A549 (cell line): ENCODE measurements at regions not wholly inside any gene's neighbourhood (a gene's known extent, or its start where the extent isn't known, plus 50 kb on each side); places are given as distances from the start of the nearest gene placed in this dataset.

Experiments used
- ATAC-seq, 2 experiments: fragments of 200-7000 bp in 1 of 2; fragments of >200 bp in 1 of 2; cut with Nextera tagmentation in 1 of 2; cut with Tn5 transposase in 1 of 2; 3 replicates each; pipeline versions ENCODE4 v1.8.0 to v1.9.1; 2018 to 2020; ENCODE audit warnings: mild to moderate bottlenecking in 1 of 2, moderate library complexity in 1 of 2
- CTCF ChIA-PET: fragments of 300-600 bp; sonication (Branson Sonifier 250); formaldehyde crosslinking; extraction: SDS; loops from one replicate; lab custom pipeline; 2021; ENCODE audit warnings: antibody characterized with exemption, inconsistent platforms; lab: Yijun Ruan, JAX
- POLR2A ChIA-PET: fragments of 350-600 bp; formaldehyde crosslinking; extraction: SDS; loops from one replicate; lab custom pipeline; 2021; ENCODE audit warnings: antibody characterized with exemption, inconsistent platforms; lab: Yijun Ruan, JAX
- DNase-seq, 2 experiments: peaks; one replicate each; pipeline versions ENCODE4 v3.0.0 to v3.0.0-alpha.2; 2011 to 2016; ENCODE audit warnings: low read depth in 1 of 2, low spot score in 1 of 2
- FAIRE-seq: peaks from 2 replicates; lab custom pipeline; 2011; peaks lifted over from hg19 to GRCh38; lab: Jason Lieb, UNC
- H3K27ac ChIP-seq, 2 experiments: fragments of >200 bp; sonication (Bioruptor Twin); formaldehyde crosslinking; 3 replicates each; pipeline ENCODE4 v1.5.1; 2016 to 2017
- H3K4me1 ChIP-seq: fragments of >200 bp; sonication (Bioruptor Twin); formaldehyde crosslinking; 3 replicates; pipeline ENCODE4 v1.6.1; 2016
- H3K4me2 ChIP-seq: fragments of >200 bp; sonication (Bioruptor Twin); formaldehyde crosslinking; 3 replicates; pipeline ENCODE4 v1.6.1; 2016
- H3K4me3 ChIP-seq: fragments of >200 bp; sonication (Bioruptor Twin); formaldehyde crosslinking; 3 replicates; pipeline ENCODE4 v1.5.1; 2016
- H3K9me3 ChIP-seq: fragments of >200 bp; sonication (Bioruptor Twin); formaldehyde crosslinking; 3 replicates; pipeline ENCODE4 v1.6.1; 2016
- BHLHE40 ChIP-seq: IDR thresholded peaks from 2 replicates; pipeline ENCODE4 v1.6.1; 2012; ENCODE audit warnings: low read depth, low read length, inconsistent platforms
- CBX2 ChIP-seq: fragments of 200-600 bp; sonication (generic); IDR thresholded peaks from 2 replicates; pipeline ENCODE4 v1.6.1; 2016; ENCODE audit warnings: low read depth, mild to moderate bottlenecking, borderline replicate concordance
- CBX8 ChIP-seq: fragments of 200-600 bp; sonication (generic); IDR thresholded peaks from 2 replicates; pipeline ENCODE4 v1.6.1; 2016
- CEBPB ChIP-seq, 2 experiments: fragments of >200 bp in 1 of 2; sonication (Bioruptor Twin) in 1 of 2; formaldehyde crosslinking in 1 of 2; IDR thresholded peaks; 2 replicates each; pipeline ENCODE4 v1.6.1; 2012 to 2016
- CHD2 ChIP-seq: fragments of 150-350 bp; IDR thresholded peaks from 2 replicates; pipeline ENCODE4 v1.6.1; 2014; ENCODE audit warnings: low read length; ENCODE audit not compliant: partially characterized antibody
- EHF ChIP-seq: fragments of 250-450 bp; sonication (Bioruptor Pico); IDR thresholded peaks from 2 replicates; pipeline ENCODE4 v1.5.0; 2020; ENCODE audit warnings: mild to moderate bottlenecking
- EP300 ChIP-seq, 2 experiments: fragments of >200 bp; sonication (Bioruptor Twin); formaldehyde crosslinking; IDR thresholded peaks; 2 replicates in 1 of 2; 3 replicates in 1 of 2; pipeline ENCODE4 v1.6.1; 2016 to 2017
- FOSL2 ChIP-seq, 2 experiments: fragments of 450-650 bp in 1 of 2; fragments of >200 bp in 1 of 2; sonication (Bioruptor Twin) in 1 of 2; formaldehyde crosslinking; IDR thresholded peaks; 2 replicates each; pipeline versions ENCODE4 v1.5.0 to v1.6.1; 2016 to 2020; ENCODE audit warnings: mild to moderate bottlenecking in 1 of 2, moderate library complexity in 1 of 2
- FOXS1 ChIP-seq: fragments of 250-450 bp; sonication (Bioruptor Pico); IDR thresholded peaks from 2 replicates; pipeline ENCODE4 v1.5.0; 2020; ENCODE audit warnings: mild to moderate bottlenecking, moderate library complexity
- HDAC2 ChIP-seq: fragments of 200-600 bp; sonication (generic); IDR thresholded peaks from 2 replicates; pipeline ENCODE4 v1.6.1; 2016
- HEYL ChIP-seq: fragments of 250-450 bp; sonication (Bioruptor Pico); IDR thresholded peaks from 2 replicates; pipeline ENCODE4 v1.8.0; 2021; ENCODE audit warnings: mild to moderate bottlenecking, moderate library complexity
- HOXA7 ChIP-seq: fragments of 250-450 bp; sonication (Bioruptor Pico); IDR thresholded peaks from 2 replicates; pipeline ENCODE4 v1.5.0; 2020; ENCODE audit warnings: mild to moderate bottlenecking, moderate library complexity
- HOXB13 ChIP-seq: fragments of 250-450 bp; sonication (Bioruptor Pico); IDR thresholded peaks from 2 replicates; pipeline ENCODE4 v1.5.0; 2020; ENCODE audit warnings: low read depth, mild to moderate bottlenecking, moderate library complexity
- HOXB5 ChIP-seq: fragments of 250-450 bp; sonication (Bioruptor Pico); IDR thresholded peaks from 2 replicates; pipeline ENCODE4 v1.5.0; 2020; ENCODE audit warnings: mild to moderate bottlenecking, moderate library complexity
- JUN ChIP-seq, 2 experiments: fragments of >200 bp; sonication (Bioruptor Twin); formaldehyde crosslinking; IDR thresholded peaks; 2 replicates in 1 of 2; 3 replicates in 1 of 2; pipeline ENCODE4 v1.6.1; 2016 to 2017
- JUNB ChIP-seq: fragments of >200 bp; sonication (Bioruptor Twin); formaldehyde crosslinking; IDR thresholded peaks from 2 replicates; pipeline ENCODE4 v1.6.1; 2016
- NR3C1 ChIP-seq: fragments of >200 bp; sonication (Bioruptor Twin); formaldehyde crosslinking; IDR thresholded peaks from 3 replicates; pipeline ENCODE4 v1.6.1; 2017
- POLR2A ChIP-seq: IDR thresholded peaks from 2 replicates; pipeline ENCODE4 v1.6.1; 2012; ENCODE audit warnings: mild to moderate bottlenecking, low read length
- POLR2AphosphoS2 ChIP-seq: conservative IDR thresholded peaks from 2 replicates; pipeline ENCODE4 v1.6.1; 2012; ENCODE audit warnings: low read length, improper control_type of control experiment, inconsistent platforms
- ZNF302 ChIP-seq: fragments of 250-450 bp; sonication (Bioruptor Pico); IDR thresholded peaks from 2 replicates; pipeline ENCODE4 v1.9.0; 2021; ENCODE audit warnings: inconsistent platforms, mild to moderate bottlenecking, moderate library complexity
- WGBS: methylation state at CpG from one replicate; pipeline ENCODE4 v1.1.6; 2017; ENCODE audit errors: missing lambda C conversion rate; 5-methylcytosine and 5-hydroxymethylcytosine counted together
- TF ChIP-seq, protein P1 (sequence below): fragments of >200 bp; sonication (Bioruptor Twin); formaldehyde crosslinking; IDR thresholded peaks from 3 replicates; pipeline ENCODE4 v1.5.1; 2016
- TF ChIP-seq, protein P2 (sequence below): fragments of 450-650 bp; IDR thresholded peaks from 2 replicates; pipeline ENCODE4 v1.6.1; 2014; ENCODE audit warnings: antibody characterized with exemption
- TF ChIP-seq, protein P3 (sequence below): IDR thresholded peaks from 2 replicates; pipeline ENCODE4 v1.6.1; 2012; ENCODE audit warnings: low read depth, borderline replicate concordance
- TF ChIP-seq, protein P4 (sequence below): fragments of 250-450 bp; sonication (Bioruptor Pico); IDR thresholded peaks from 2 replicates; pipeline ENCODE4 v1.5.0; 2021; ENCODE audit warnings: mild to moderate bottlenecking, moderate library complexity, borderline replicate concordance
- TF ChIP-seq, protein P5 (sequence below): fragments of >200 bp; sonication (Bioruptor Twin); formaldehyde crosslinking; IDR thresholded peaks from 3 replicates; pipeline ENCODE4 v1.6.1; 2016
- TF ChIP-seq, protein P6 (sequence below): fragments of 250-450 bp; sonication (Bioruptor Pico); IDR thresholded peaks from 2 replicates; pipeline ENCODE4 v1.5.0; 2020; ENCODE audit warnings: low read depth, mild to moderate bottlenecking, moderate library complexity
- TF ChIP-seq, protein P7 (sequence below): fragments of >200 bp; sonication (Bioruptor Twin); formaldehyde crosslinking; IDR thresholded peaks from 2 replicates; pipeline ENCODE4 v1.6.1; 2016

DNA sequence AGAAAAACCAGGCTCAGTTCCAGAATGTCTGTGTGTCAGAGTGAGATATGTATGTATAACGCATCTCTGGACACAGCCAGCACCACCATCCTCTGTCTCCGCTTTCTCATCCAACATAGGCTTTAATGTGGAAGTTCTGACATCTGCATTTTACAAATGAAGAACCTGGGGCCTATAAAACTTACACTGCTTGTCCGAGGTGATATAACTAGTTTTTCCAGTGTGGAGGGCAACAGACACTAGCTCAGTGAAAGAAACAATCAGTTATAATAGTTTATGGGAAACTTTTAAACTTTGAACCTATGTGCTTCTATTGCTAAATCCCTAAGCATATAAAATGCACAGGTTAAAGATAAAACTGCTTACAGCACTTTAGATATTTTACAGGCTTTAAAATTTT is 208.7 kb downstream of the CRPPA start:
- no peak overlapping the region for H3K4me3 ChIP-seq
- no peak for ATAC-seq
- no peak for DNase-seq
- ChIA-PET POLR2A (no interaction called here), CTCF (no interaction called here)
- no peak for FAIRE-seq
- no peaks in the 10 kb centered on the region for H3K9me3 ChIP-seq
- TF ChIP-seq, protein P1, sequence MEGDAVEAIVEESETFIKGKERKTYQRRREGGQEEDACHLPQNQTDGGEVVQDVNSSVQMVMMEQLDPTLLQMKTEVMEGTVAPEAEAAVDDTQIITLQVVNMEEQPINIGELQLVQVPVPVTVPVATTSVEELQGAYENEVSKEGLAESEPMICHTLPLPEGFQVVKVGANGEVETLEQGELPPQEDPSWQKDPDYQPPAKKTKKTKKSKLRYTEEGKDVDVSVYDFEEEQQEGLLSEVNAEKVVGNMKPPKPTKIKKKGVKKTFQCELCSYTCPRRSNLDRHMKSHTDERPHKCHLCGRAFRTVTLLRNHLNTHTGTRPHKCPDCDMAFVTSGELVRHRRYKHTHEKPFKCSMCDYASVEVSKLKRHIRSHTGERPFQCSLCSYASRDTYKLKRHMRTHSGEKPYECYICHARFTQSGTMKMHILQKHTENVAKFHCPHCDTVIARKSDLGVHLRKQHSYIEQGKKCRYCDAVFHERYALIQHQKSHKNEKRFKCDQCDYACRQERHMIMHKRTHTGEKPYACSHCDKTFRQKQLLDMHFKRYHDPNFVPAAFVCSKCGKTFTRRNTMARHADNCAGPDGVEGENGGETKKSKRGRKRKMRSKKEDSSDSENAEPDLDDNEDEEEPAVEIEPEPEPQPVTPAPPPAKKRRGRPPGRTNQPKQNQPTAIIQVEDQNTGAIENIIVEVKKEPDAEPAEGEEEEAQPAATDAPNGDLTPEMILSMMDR: no peak
- TF ChIP-seq FOSL2 (IDR thresholded peaks at IDR 0.05) (no peak), FOSL2 (CRISPR knock-in tag; IDR thresholded peaks at IDR 0.05) (no peak), CBX8 (no peak), CHD2 (no peak), FOXS1 (no peak), HOXB5 (no peak), HEYL (CRISPR knock-in tag) (no peak), BHLHE40 (no peak), POLR2A (no peak), NR3C1 (no peak), JUN (IDR thresholded peaks at IDR 0.05) (no peak), CBX2 (no peak)
- TF ChIP-seq, protein P2, sequence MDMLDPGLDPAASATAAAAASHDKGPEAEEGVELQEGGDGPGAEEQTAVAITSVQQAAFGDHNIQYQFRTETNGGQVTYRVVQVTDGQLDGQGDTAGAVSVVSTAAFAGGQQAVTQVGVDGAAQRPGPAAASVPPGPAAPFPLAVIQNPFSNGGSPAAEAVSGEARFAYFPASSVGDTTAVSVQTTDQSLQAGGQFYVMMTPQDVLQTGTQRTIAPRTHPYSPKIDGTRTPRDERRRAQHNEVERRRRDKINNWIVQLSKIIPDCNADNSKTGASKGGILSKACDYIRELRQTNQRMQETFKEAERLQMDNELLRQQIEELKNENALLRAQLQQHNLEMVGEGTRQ: no peak
- TF ChIP-seq, protein P3, sequence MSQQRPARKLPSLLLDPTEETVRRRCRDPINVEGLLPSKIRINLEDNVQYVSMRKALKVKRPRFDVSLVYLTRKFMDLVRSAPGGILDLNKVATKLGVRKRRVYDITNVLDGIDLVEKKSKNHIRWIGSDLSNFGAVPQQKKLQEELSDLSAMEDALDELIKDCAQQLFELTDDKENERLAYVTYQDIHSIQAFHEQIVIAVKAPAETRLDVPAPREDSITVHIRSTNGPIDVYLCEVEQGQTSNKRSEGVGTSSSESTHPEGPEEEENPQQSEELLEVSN: no peak
- TF ChIP-seq, protein P4, sequence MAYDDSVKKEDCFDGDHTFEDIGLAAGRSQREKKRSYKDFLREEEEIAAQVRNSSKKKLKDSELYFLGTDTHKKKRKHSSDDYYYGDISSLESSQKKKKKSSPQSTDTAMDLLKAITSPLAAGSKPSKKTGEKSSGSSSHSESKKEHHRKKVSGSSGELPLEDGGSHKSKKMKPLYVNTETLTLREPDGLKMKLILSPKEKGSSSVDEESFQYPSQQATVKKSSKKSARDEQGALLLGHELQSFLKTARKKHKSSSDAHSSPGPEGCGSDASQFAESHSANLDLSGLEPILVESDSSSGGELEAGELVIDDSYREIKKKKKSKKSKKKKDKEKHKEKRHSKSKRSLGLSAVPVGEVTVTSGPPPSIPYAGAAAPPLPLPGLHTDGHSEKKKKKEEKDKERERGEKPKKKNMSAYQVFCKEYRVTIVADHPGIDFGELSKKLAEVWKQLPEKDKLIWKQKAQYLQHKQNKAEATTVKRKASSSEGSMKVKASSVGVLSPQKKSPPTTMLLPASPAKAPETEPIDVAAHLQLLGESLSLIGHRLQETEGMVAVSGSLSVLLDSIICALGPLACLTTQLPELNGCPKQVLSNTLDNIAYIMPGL (CRISPR knock-in tag): no peak
- TF ChIP-seq, protein P5, sequence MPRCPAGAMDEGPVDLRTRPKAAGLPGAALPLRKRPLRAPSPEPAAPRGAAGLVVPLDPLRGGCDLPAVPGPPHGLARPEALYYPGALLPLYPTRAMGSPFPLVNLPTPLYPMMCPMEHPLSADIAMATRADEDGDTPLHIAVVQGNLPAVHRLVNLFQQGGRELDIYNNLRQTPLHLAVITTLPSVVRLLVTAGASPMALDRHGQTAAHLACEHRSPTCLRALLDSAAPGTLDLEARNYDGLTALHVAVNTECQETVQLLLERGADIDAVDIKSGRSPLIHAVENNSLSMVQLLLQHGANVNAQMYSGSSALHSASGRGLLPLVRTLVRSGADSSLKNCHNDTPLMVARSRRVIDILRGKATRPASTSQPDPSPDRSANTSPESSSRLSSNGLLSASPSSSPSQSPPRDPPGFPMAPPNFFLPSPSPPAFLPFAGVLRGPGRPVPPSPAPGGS: no peak
- TF ChIP-seq, protein P6, sequence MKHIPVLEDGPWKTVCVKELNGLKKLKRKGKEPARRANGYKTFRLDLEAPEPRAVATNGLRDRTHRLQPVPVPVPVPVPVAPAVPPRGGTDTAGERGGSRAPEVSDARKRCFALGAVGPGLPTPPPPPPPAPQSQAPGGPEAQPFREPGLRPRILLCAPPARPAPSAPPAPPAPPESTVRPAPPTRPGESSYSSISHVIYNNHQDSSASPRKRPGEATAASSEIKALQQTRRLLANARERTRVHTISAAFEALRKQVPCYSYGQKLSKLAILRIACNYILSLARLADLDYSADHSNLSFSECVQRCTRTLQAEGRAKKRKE (CRISPR knock-in tag): no peak
- WGBS: 51% methylated on average over 3 of the region's 3 CpGs
- no peak overlapping the region for H3K4me2 ChIP-seq
- no peak overlapping the region for H3K27ac ChIP-seq
- no peaks in the 10 kb centered on the region for H3K4me1 ChIP-seq

DNA sequence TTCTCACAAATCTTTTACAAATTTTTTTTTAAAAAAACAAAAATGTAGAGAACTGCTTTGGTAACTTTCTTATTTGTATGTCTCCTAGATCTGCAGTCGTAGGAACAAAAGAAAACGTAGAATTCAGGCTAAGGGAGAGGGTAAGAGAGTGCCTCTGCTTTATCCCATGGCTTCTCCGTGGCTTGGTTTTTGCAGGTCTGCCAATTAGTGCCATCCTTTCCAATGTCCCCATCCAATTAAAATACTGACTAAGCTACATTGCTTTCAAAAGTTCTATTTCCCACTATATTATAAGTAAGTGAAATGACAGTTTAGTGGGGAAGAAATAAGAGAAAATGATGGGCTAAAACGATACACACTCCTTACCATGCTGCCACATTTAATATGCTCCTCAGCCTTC is 209.3 kb downstream of the CRPPA start:
- POLR2A ChIA-PET: no interaction called here
- ATAC-seq: no peak
- Histone ChIP-seq H3K4me1 (no peaks in the 10 kb centered on the region), H3K27ac (no peak overlapping the region), H3K9me3 (no peaks in the 10 kb centered on the region), H3K4me2 (no peak overlapping the region), H3K4me3 (no peak overlapping the region)
- no peak for TF ChIP-seq HOXA7 (CRISPR knock-in tag)
- no peak for TF ChIP-seq HOXB13 (CRISPR knock-in tag)
- TF ChIP-seq POLR2AphosphoS2: no peak
- no peak for TF ChIP-seq EHF (CRISPR knock-in tag)
- no peak for TF ChIP-seq ZNF302
- TF ChIP-seq HDAC2: no peak
- TF ChIP-seq, protein P2: no peak
- TF ChIP-seq JUNB: no peak
- no peak for TF ChIP-seq CEBPB (IDR thresholded peaks at IDR 0.05)
- no peak for TF ChIP-seq EP300 (IDR thresholded peaks at IDR 0.05)
- TF ChIP-seq HOXB5: no peak
- TF ChIP-seq, protein P7, sequence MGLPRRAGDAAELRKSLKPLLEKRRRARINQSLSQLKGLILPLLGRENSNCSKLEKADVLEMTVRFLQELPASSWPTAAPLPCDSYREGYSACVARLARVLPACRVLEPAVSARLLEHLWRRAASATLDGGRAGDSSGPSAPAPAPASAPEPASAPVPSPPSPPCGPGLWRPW: no peak
- TF ChIP-seq, protein P1: no peak
- no peak for DNase-seq
- 28% methylated on average over 4 of the region's 4 CpGs for WGBS
- CTCF ChIA-PET: no interaction called here
- FAIRE-seq: no peak
